ENCODE measurements at regions not wholly inside any gene's neighbourhood (a gene's known extent, or its start where the extent isn't known, plus 50 kb on each side); places are given as distances from the start of the nearest gene placed in this dataset.

- TF ChIP-seq AHDC1 (CRISPR knock-in tag; IDR thresholded peaks at IDR 0.05; ENCODE audit: borderline replicate concordance) (peak; percentile 84), ZNF274 (CRISPR knock-in tag; IDR thresholded peaks at IDR 0.05) (peak; percentile 57; the same call in 1 of the 2 replicates), NFKBIZ (CRISPR knock-in tag; IDR thresholded peaks at IDR 0.05) (peak; percentile 28; the same call in 1 of the 2 replicates), ZNF724P (CRISPR knock-in tag; IDR thresholded peaks at IDR 0.05; ENCODE audit: borderline replicate concordance) (no peak), SALL1 (CRISPR knock-in tag; IDR thresholded peaks at IDR 0.05) (peak; percentile 83), YY1 (IDR thresholded peaks at IDR 0.05; ENCODE audit: insufficient read depth, insufficient replicate concordance, low read depth, low read length) (peak; percentile 85), SP4 (CRISPR knock-in tag; IDR thresholded peaks at IDR 0.05) (0 out of 2 replicates have a peak, but pooled peaks have one; percentile 31), KDM5A (IDR thresholded peaks at IDR 0.05; ENCODE audit: borderline replicate concordance, low read length) (no peak), MNT (IDR thresholded peaks at IDR 0.05) (no peak), MTF2 (CRISPR knock-in tag; IDR thresholded peaks at IDR 0.05; ENCODE audit: borderline replicate concordance) (no peak; the same call in 1 of the 2 replicates), ZNF414 (CRISPR knock-in tag; IDR thresholded peaks at IDR 0.05) (0 out of 2 replicates have a peak, but pooled peaks have one; percentile 53), GZF1 (CRISPR knock-in tag; IDR thresholded peaks at IDR 0.05) (no peak), HMGA1 (CRISPR knock-in tag; conservative IDR thresholded peaks at IDR 0.05) (no peak), JUNB (CRISPR knock-in tag; IDR thresholded peaks at IDR 0.05; ENCODE audit: borderline replicate concordance) (no peak), SATB2 (CRISPR knock-in tag; IDR thresholded peaks at IDR 0.05) (no peak), KLF16 (CRISPR knock-in tag; IDR thresholded peaks at IDR 0.05) (no peak), ZNF512 (CRISPR knock-in tag; IDR thresholded peaks at IDR 0.05) (no peak), SPEN (CRISPR knock-in tag; IDR thresholded peaks at IDR 0.05; ENCODE audit: low read depth) (no peak; the same call in 1 of the 2 replicates), LBX2 (CRISPR knock-in tag; IDR thresholded peaks at IDR 0.05; ENCODE audit: borderline replicate concordance) (peak; percentile 38; the same call in 1 of the 2 replicates), MIXL1 (CRISPR knock-in tag; IDR thresholded peaks at IDR 0.05) (peak; percentile 56; the same call in 1 of the 2 replicates)
Observed at GRCh38 chr6:44062771-44063560, 64.3 kb downstream of the MRPL14 start (continued).
